ENCODE measurements at regions not wholly inside any gene's neighbourhood (a gene's known extent, or its start where the extent isn't known, plus 50 kb on each side); places are given as distances from the start of the nearest gene placed in this dataset.

DNA sequence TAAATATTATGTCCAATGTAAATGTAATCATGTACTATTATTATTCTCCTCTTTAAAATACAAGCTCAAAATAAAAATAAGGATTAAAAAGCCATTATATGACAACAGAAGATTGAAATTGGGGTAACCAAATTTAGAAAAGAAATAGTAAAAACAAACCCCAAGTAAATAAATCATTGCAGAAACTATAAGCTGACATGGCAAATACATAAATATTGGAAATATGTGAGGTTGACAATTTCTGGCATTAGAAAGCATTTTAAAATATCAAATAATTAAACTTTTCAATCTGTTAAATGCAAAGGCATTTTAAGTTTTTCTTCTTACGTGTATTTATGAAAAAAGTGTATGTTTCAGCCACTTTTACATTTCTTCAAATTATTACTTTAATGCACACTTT lies 394.7 kb upstream of the DACH1 start:
- TF ChIP-seq POLR2AphosphoS5 (IDR thresholded peaks at IDR 0.05) (no peak), EP300 (IDR thresholded peaks at IDR 0.05) (no peak)

Measured in sigmoid colon (tissue), 4 donors.